ENCODE measurements at regions not wholly inside any gene's neighbourhood (a gene's known extent, or its start where the extent isn't known, plus 50 kb on each side); places are given as distances from the start of the nearest gene placed in this dataset.

DNA sequence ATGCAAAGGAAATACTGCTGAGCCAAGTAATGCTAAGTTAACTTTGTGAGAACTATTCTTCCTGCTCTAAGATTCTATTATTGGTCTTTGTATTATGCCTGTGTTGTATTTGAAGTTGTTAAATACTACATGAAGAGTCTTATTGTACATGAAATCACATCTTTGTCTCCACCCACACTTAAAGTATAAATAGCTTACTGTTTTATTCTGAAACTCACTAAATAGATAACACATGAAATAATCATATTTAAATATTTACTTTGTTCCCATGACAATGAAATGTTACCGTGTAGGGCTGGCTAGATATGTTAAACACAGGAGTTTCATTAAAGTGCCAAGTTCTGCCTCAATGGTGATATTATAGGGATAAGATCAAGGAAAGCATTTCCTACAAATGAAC lies 562.1 kb upstream of the ATXN8OS start:
- TF ChIP-seq POLR2AphosphoS5 (IDR thresholded peaks at IDR 0.05; ENCODE audit: low read depth, low read length) (no peak), NRF1 (IDR thresholded peaks at IDR 0.05; ENCODE audit: low read depth, low read length) (no peak), MXI1 (IDR thresholded peaks at IDR 0.05; ENCODE audit: low read depth, low read length) (no peak), RFX5 (IDR thresholded peaks at IDR 0.05; ENCODE audit: low read length) (no peak), CHD2 (IDR thresholded peaks at IDR 0.05; ENCODE audit: low read length, partially characterized antibody) (no peak), YY1 (IDR thresholded peaks at IDR 0.05; ENCODE audit: low read depth) (no peak), RAD21 (IDR thresholded peaks at IDR 0.05; ENCODE audit: low read length) (no peak), GATA2 (CRISPR knock-in tag; IDR thresholded peaks at IDR 0.05) (no peak), TAF1 (IDR thresholded peaks at IDR 0.05; ENCODE audit: borderline replicate concordance, low read depth, low read length) (no peak), EZH2phosphoT487 (IDR thresholded peaks at IDR 0.05; ENCODE audit: borderline replicate concordance, low read depth) (no peak), MEF2A (IDR thresholded peaks at IDR 0.05; ENCODE audit: borderline replicate concordance, low read depth) (no peak), FOXM1 (IDR thresholded peaks at IDR 0.05; ENCODE audit: low read depth) (no peak)
- TF ChIP-seq, protein P1, sequence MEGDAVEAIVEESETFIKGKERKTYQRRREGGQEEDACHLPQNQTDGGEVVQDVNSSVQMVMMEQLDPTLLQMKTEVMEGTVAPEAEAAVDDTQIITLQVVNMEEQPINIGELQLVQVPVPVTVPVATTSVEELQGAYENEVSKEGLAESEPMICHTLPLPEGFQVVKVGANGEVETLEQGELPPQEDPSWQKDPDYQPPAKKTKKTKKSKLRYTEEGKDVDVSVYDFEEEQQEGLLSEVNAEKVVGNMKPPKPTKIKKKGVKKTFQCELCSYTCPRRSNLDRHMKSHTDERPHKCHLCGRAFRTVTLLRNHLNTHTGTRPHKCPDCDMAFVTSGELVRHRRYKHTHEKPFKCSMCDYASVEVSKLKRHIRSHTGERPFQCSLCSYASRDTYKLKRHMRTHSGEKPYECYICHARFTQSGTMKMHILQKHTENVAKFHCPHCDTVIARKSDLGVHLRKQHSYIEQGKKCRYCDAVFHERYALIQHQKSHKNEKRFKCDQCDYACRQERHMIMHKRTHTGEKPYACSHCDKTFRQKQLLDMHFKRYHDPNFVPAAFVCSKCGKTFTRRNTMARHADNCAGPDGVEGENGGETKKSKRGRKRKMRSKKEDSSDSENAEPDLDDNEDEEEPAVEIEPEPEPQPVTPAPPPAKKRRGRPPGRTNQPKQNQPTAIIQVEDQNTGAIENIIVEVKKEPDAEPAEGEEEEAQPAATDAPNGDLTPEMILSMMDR (IDR thresholded peaks at IDR 0.05): no peak
- TF ChIP-seq, protein P2, sequence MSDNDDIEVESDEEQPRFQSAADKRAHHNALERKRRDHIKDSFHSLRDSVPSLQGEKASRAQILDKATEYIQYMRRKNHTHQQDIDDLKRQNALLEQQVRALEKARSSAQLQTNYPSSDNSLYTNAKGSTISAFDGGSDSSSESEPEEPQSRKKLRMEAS (IDR thresholded peaks at IDR 0.05; ENCODE audit: low read depth): no peak

Measured in SK-N-SH (cell line).